ENCODE measurements at regions not wholly inside any gene's neighbourhood (a gene's known extent, or its start where the extent isn't known, plus 50 kb on each side); places are given as distances from the start of the nearest gene placed in this dataset.

- H3K27me3 ChIP-seq = no peaks in the 10 kb centered on the region
- intact Hi-C loops (cut with DNase I) = no loop called here
- no peak overlapping the region for H3K4me3 ChIP-seq
- H3K9ac ChIP-seq (ENCODE audit: low read depth in 2 of 2, low read length in 2 of 2) = no peak overlapping the region
- TF ChIP-seq CTCF (IDR thresholded peaks at IDR 0.05) = no peak
- no peaks in the 10 kb centered on the region for H3K4me1 ChIP-seq
- no peaks in the 10 kb centered on the region for H3K36me3 ChIP-seq
- H3K9me3 ChIP-seq = no peaks in the 10 kb centered on the region
- no peak for DNase-seq
- no peak overlapping the region for H3K27ac ChIP-seq
Observed at GRCh38 chr19:31559494-31559893, 210.3 kb upstream of the TSHZ3 start.

DNA sequence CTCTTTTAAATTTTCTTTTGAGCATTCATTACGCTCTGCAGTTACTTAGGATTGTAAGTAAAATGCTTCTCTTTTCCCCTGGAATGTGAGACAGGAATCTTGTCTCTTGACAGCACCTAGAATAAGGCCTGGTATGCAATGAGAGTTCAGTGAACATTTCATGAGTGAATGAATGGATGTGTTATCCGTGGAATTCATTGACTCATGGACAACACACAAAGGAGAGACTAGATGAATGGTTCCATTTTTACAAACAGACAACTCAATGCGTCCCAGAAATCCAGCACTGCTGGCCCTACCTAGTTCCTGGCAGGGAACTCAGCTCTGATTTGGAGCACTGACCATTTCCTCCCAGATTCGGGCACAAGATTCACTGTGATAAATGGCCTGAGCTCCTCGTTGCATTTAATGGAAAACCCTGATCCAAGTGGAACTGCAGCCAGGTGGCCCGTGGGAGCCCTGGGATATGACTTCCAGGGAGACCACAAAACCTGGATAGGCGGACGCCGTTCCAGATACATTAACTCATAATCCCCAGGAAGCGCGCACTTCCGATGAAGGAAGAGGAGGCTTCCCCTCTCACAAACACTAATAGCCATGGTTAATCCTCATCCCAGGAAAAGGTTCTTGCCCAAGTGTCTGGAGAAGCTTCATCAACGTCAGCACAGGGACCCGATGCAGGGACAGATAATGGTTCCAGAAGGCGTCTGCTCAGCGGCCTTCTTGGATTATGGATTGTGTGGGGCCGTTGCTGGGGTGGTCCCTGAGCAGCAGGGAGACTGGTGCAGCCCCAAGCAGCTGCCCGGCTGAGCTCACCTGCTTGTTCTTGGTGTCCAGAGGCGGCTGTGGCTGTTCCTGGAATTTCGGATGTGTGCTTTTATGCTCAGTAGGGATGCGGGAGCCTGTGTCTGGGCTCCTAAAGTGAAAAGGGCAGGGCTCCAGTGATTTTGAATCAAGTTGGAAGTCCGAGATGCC, 211.1 kb upstream of the TSHZ3 start:
- H3K27me3 ChIP-seq = no peaks in the 10 kb centered on the region
- TF ChIP-seq CTCF (IDR thresholded peaks at IDR 0.05) = no peak
- H3K4me3 ChIP-seq = no peak overlapping the region
- H3K36me3 ChIP-seq = no peaks in the 10 kb centered on the region
- no peaks in the 10 kb centered on the region for H3K4me1 ChIP-seq
- no peaks in the 10 kb centered on the region for H3K9me3 ChIP-seq
- intact Hi-C loops (cut with DNase I) = no loop called here
- no peak for DNase-seq
- H3K9ac ChIP-seq (ENCODE audit: low read depth in 2 of 2, low read length in 2 of 2) = no peak overlapping the region
- H3K27ac ChIP-seq = no peak overlapping the region

DNA sequence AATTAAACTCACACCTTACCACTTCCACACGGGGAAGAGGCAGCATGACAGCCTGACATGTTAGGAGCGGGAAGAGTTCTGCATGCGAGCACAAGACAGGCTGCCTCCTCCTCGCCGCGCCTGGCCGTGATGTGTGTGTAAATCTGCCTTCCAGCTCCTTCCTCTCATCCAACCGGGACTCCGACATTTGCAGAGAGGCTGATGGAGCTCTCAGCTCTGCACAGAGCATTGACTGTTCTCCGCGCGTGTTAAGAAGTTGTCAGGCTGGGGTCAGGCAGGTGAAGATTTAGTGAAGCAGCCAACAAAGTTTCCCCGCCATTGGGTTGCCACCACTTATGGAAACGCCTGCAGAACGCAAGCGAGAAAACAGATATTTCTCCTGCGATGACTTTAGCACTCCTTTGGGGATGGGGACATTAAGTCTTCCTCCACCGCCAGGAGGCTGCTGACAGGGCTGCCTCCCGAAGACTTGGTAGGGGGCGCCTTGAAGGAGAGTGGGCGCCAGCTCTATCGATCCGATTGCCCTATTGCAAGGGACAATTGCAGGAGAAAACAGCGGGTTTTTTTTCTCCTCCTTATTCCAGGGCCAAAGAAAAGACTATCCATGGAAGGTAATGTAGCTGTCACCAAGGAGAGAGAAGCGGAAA, 213.9 kb upstream of the TSHZ3 start:
- no peak for DNase-seq
- H3K27ac ChIP-seq = no peak overlapping the region
- intact Hi-C loops (cut with DNase I) = no loop called here

GRCh38 chr19:31567776-31568175, 218.5 kb upstream of the TSHZ3 start:
- Histone ChIP-seq H3K36me3 (no peaks in the 10 kb centered on the region), H3K4me1 (no peaks in the 10 kb centered on the region), H3K27me3 (no peaks in the 10 kb centered on the region), H3K9me3 (no peaks in the 10 kb centered on the region), H3K27ac (no peak overlapping the region), H3K4me3 (no peak overlapping the region), H3K9ac (ENCODE audit: low read depth in 2 of 2, low read length in 2 of 2) (no peak overlapping the region)
- intact Hi-C loops (cut with DNase I) = no loop called here
- no peak for TF ChIP-seq CTCF (IDR thresholded peaks at IDR 0.05)
- no peak for DNase-seq

More for the DNA sequence above, 213.9 kb upstream of the TSHZ3 start:
- Histone ChIP-seq H3K9me3 (no peaks in the 10 kb centered on the region), H3K4me3 (no peak overlapping the region), H3K9ac (ENCODE audit: low read depth in 2 of 2, low read length in 2 of 2) (no peak overlapping the region), H3K27me3 (no peaks in the 10 kb centered on the region), H3K4me1 (no peaks in the 10 kb centered on the region), H3K36me3 (no peaks in the 10 kb centered on the region)
- no peak for TF ChIP-seq CTCF (IDR thresholded peaks at IDR 0.05)

- Histone ChIP-seq H3K4me3 (no peak overlapping the region), H3K9ac (ENCODE audit: low read depth in 2 of 2, low read length in 2 of 2) (no peak overlapping the region), H3K36me3 (no peaks in the 10 kb centered on the region), H3K27me3 (no peaks in the 10 kb centered on the region), H3K4me1 (no peaks in the 10 kb centered on the region), H3K9me3 (no peaks in the 10 kb centered on the region), H3K27ac (no peak overlapping the region)
- DNase-seq = no peak
- intact Hi-C loops (cut with DNase I) = no loop called here
- TF ChIP-seq CTCF (IDR thresholded peaks at IDR 0.05) = no peak
Observed at GRCh38 chr19:31568724-31569123, 219.5 kb upstream of the TSHZ3 start.
